ENCODE measurements at regions not wholly inside any gene's neighbourhood (a gene's known extent, or its start where the extent isn't known, plus 50 kb on each side); places are given as distances from the start of the nearest gene placed in this dataset.
"Not testable (repeated sequence)": the region's sequence is repeated elsewhere in the genome, so short reads cannot be mapped to it uniquely, and the experiment has no call there.

GRCh38 chrX:138127314-138127713 lies 561.4 kb downstream of the ZIC3 start:
- no peak for TF ChIP-seq Cebpa-rat (IDR thresholded peaks at IDR 0.05)
- no peaks in the 10 kb centered on the region for H3K36me3 ChIP-seq
- H3K4me1 ChIP-seq: no peaks in the 10 kb centered on the region
- H3K4me2 ChIP-seq: no peak overlapping the region
- no peaks in the 10 kb centered on the region for H3K9me3 ChIP-seq (replicated peaks in 1 of 11)
- H3K27me3 ChIP-seq: peaks cover 82 to 100% (median 97%) of the 10 kb centered on the region in 11 experiments
- H4K20me1 ChIP-seq: peaks cover 0 to 11% (median 0%) of the 10 kb centered on the region in 11 experiments; a peak in 4 of 22 replicates
- H3K27ac ChIP-seq: no peak overlapping the region
- H3K9ac ChIP-seq: no peak overlapping the region
- H3K4me3 ChIP-seq: no peak overlapping the region

DNA sequence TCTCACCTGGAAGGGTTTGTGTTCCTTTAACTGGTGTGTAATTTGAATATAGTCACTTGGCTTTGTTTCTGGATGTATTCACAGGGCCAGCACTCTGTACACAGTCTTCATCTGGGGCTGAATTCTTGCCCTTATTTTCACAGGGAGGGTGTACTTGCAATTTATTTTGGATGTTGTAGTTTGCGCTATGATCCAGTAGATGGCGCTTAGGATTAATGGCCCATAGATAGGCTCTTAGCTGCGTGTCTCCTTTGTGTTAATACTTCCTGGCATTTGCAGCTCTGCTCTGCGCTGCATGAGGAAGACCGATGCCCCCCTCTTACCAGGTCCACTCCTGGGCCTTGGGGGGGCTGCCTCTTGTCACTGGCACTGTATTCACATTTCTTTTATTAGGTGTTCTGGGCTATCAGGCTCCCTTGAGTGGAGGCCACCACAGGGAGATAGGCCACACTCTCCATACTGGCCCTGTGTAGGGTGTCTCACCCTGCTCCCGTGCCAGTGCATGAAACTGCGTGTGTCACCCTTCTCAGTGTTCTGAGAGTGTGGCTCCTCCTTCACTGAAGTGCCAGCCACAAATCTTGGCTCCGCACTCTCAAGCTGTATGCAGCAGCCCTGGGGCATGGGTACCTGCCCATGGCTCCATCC lies 562.2 kb downstream of the ZIC3 start:
- Histone ChIP-seq H3K4me2 (no peak overlapping the region), H3K4me3 (no peak overlapping the region), H3K36me3 (no peaks in the 10 kb centered on the region), H3K9me3 (replicated peaks in 1 of 11) (no peaks in the 10 kb centered on the region), H3K27ac (no peak overlapping the region), H3K4me1 (no peaks in the 10 kb centered on the region), H3K27me3 (peaks cover 90 to 100% (median 99%) of the 10 kb centered on the region in 11 experiments), H4K20me1 (peaks cover 0 to 11% (median 0%) of the 10 kb centered on the region in 11 experiments; a peak in 4 of 22 replicates), H3K9ac (no peak overlapping the region)
- TF ChIP-seq Cebpa-rat (IDR thresholded peaks at IDR 0.05): no peak

DNA sequence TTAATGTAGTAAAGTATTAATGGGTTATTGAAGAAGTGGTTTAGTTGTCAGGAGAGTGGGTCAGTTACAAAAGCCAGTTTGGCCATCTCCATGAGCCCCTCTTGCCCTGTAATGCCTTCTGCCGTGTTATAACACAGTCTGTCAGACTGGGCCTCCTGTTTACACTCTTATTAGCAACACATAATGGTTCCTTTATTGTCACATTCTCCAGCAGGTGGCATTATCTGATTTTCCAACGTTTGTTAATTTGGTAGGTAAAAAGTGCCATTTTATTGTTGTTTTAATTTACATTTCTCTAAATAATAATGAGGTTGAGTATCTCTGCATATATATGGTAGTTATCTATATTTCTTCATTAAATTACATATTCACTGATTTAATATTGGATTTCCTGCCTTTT lies 560.8 kb downstream of the FGF13 start:
- no peak for TF ChIP-seq Cebpa-rat (IDR thresholded peaks at IDR 0.05)
- Histone ChIP-seq H3K27me3 (peaks cover 54 to 78% (median 72%) of the 10 kb centered on the region in 11 experiments), H3K27ac (no peak overlapping the region), H3K4me2 (no peak overlapping the region), H3K9ac (no peak overlapping the region), H3K4me3 (no peak overlapping the region), H3K9me3 (replicated peaks in 1 of 11) (peaks cover 0 to 14% (median 0%) of the 10 kb centered on the region in 11 experiments; a peak in 6 of 22 replicates), H3K4me1 (no peaks in the 10 kb centered on the region), H4K20me1 (no peaks in the 10 kb centered on the region), H3K36me3 (no peaks in the 10 kb centered on the region)

DNA sequence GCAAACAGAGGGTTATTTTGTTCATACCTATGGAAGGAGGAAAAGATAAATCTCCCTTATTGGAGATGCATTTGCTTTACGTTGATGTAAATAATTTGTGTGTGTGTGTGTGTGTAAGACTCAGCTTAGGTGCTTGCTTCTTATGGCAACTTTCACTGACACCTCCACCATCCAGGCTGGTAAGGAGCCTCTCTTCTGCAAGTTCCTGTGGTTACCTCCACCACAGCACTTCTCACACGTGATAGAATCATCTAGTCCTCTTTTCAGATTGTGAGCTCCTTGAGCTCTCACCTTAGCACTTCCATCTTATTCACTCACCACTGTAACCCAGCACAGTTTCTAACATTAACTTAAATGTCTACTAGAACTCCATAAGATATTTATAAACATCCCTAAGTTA lies 553.7 kb downstream of the FGF13 start:
- Histone ChIP-seq H3K4me2 (no peak overlapping the region), H3K27ac (no peak overlapping the region), H3K9ac (no peak overlapping the region), H3K4me3 (no peak overlapping the region), H3K4me1 (no peaks in the 10 kb centered on the region), H3K27me3 (peaks cover 61 to 93% (median 86%) of the 10 kb centered on the region in 11 experiments), H4K20me1 (no peaks in the 10 kb centered on the region), H3K36me3 (no peaks in the 10 kb centered on the region), H3K9me3 (replicated peaks in 1 of 11) (peaks cover 0 to 12% (median 0%) of the 10 kb centered on the region in 11 experiments; a peak in 3 of 22 replicates)
- no peak for TF ChIP-seq Cebpa-rat (IDR thresholded peaks at IDR 0.05)

DNA sequence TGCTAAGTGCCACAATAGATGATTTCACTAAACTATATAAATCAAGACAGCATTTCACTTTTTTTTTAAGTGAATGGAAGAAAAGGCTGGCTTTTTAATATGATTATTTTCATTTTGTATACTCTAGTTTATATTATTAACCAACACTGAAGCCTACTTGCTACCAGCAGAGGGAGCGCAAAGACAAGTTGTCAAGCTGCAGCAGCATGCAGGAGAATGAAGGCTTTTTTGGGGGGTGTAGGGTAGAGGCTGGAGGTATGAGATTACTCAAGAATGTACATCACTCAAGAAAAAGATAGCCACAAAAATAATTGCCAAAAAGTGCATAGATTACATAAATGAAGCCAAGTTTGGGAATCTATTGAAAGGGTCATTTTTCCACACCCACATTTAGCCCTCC lies 519.5 kb downstream of the FGF13 start:
- no peak overlapping the region for H3K4me2 ChIP-seq
- no peaks in the 10 kb centered on the region for H3K9me3 ChIP-seq (replicated peaks in 1 of 11)
- TF ChIP-seq Cebpa-rat (IDR thresholded peaks at IDR 0.05): no peak
- H3K4me1 ChIP-seq: no peaks in the 10 kb centered on the region
- H3K9ac ChIP-seq: no peak overlapping the region
- peaks cover 55 to 100% (median 96%) of the 10 kb centered on the region in 11 experiments for H3K27me3 ChIP-seq
- no peak overlapping the region for H3K27ac ChIP-seq
- H3K4me3 ChIP-seq: no peak overlapping the region
- no peaks in the 10 kb centered on the region for H4K20me1 ChIP-seq
- H3K36me3 ChIP-seq: no peaks in the 10 kb centered on the region

DNA sequence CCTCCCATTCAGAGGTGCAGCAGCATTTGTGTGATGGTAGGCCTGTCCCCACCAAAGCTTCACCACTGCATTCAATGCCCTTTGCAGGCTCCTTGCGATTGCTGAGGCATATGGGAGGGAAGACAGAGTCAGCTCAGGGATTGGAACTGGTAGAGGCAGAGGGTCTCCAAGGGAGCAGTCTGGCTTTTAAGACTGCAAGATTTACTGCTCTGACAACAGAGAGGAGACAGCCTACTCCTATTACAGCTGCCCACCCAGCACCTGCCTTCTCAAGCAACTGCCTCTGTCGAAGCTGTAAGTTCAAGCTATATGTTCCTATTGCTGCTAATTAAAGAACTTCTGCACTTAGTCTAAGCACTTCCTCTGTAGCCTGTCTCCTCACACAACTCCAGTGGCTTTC lies 481.8 kb downstream of the FGF13 start:
- H3K4me1 ChIP-seq: no peaks in the 10 kb centered on the region

GRCh38 chrX:138240266-138240665 lies 471.3 kb downstream of the FGF13 start:
- Histone ChIP-seq H3K9me3 (replicated peaks in 1 of 11) (peaks cover 0 to 6% (median 0%) of the 10 kb centered on the region in 11 experiments; a peak in 1 of 22 replicates), H4K20me1 (no peaks in the 10 kb centered on the region; a peak in 2 of 22 replicates), H3K4me3 (no peak overlapping the region), H3K36me3 (no peaks in the 10 kb centered on the region), H3K9ac (no peak overlapping the region), H3K27ac (no peak overlapping the region), H3K4me2 (no peak overlapping the region), H3K4me1 (no peaks in the 10 kb centered on the region), H3K27me3 (peaks cover 59 to 78% (median 70%) of the 10 kb centered on the region in 11 experiments)
- TF ChIP-seq Cebpa-rat (IDR thresholded peaks at IDR 0.05): no peak

More for the DNA sequence above, 481.8 kb downstream of the FGF13 start:
- H3K4me2 ChIP-seq: no peak overlapping the region
- peaks cover 0 to 10% (median 4%) of the 10 kb centered on the region in 11 experiments; a peak in 6 of 22 replicates for H3K9me3 ChIP-seq (replicated peaks in 1 of 11)
- H3K36me3 ChIP-seq: no peaks in the 10 kb centered on the region
- no peak overlapping the region for H3K4me3 ChIP-seq
- H3K9ac ChIP-seq: no peak overlapping the region
- no peak overlapping the region for H3K27ac ChIP-seq
- peaks cover 71 to 92% (median 84%) of the 10 kb centered on the region in 11 experiments for H3K27me3 ChIP-seq
- TF ChIP-seq Cebpa-rat (IDR thresholded peaks at IDR 0.05): no peak
- peaks cover 0 to 11% (median 0%) of the 10 kb centered on the region in 11 experiments; a peak in 1 of 22 replicates for H4K20me1 ChIP-seq

GRCh38 chrX:138254001-138254400 lies 457.5 kb downstream of the FGF13 start:
- Histone ChIP-seq H3K4me2 (no peak overlapping the region), H3K9me3 (replicated peaks in 1 of 11) (no peaks in the 10 kb centered on the region; a peak in 1 of 22 replicates), H3K4me1 (no peaks in the 10 kb centered on the region), H3K27ac (no peak overlapping the region), H4K20me1 (no peaks in the 10 kb centered on the region), H3K36me3 (no peaks in the 10 kb centered on the region), H3K27me3 (peaks cover 86 to 100% (median 99%) of the 10 kb centered on the region in 11 experiments), H3K9ac (no peak overlapping the region), H3K4me3 (no peak overlapping the region)
- no peak for TF ChIP-seq Cebpa-rat (IDR thresholded peaks at IDR 0.05)

- H3K27ac ChIP-seq: no peak overlapping the region
- peaks cover 89 to 100% (median 100%) of the 10 kb centered on the region in 11 experiments for H3K27me3 ChIP-seq
- no peaks in the 10 kb centered on the region; a peak in 1 of 22 replicates for H3K9me3 ChIP-seq (replicated peaks in 1 of 11)
- no peak for TF ChIP-seq Cebpa-rat (IDR thresholded peaks at IDR 0.05)
- no peaks in the 10 kb centered on the region for H3K4me1 ChIP-seq
- no peaks in the 10 kb centered on the region for H3K36me3 ChIP-seq
- no peaks in the 10 kb centered on the region for H4K20me1 ChIP-seq
- no peak overlapping the region for H3K9ac ChIP-seq
- no peak overlapping the region for H3K4me3 ChIP-seq
- no peak overlapping the region for H3K4me2 ChIP-seq
These were observed 456.1 kb downstream of the FGF13 start for GRCh38 chrX:138255373-138255772.

GRCh38 chrX:138264095-138264494 lies 447.4 kb downstream of the FGF13 start:
- not testable (repeated sequence) for H3K4me2 ChIP-seq; H4K20me1 ChIP-seq; H3K27ac ChIP-seq; H3K9me3 ChIP-seq (replicated peaks in 1 of 11); H3K4me3 ChIP-seq; H3K36me3 ChIP-seq; H3K4me1 ChIP-seq; H3K9ac ChIP-seq
- peaks cover 42 to 91% (median 71%) of the 10 kb centered on the region in 11 experiments; a peak in 21 of 22 replicates for H3K27me3 ChIP-seq
